Transverse colon (tissue), 4 donors: ENCODE measurements at regions not wholly inside any gene's neighbourhood (a gene's known extent, or its start where the extent isn't known, plus 50 kb on each side); places are given as distances from the start of the nearest gene placed in this dataset.

ENCODE experiments used
- POLR2A ChIP-seq: fragments of 450-650 bp; IDR thresholded peaks from one replicate; pipeline ENCODE4 v1.6.1; 2016; ENCODE audit warnings: antibody characterized with exemption, mild to moderate bottlenecking, moderate library complexity
- POLR2AphosphoS5 ChIP-seq, 3 donors: sonication (generic); formaldehyde crosslinking; IDR thresholded peaks; one replicate each; pipeline ENCODE4 v1.6.1; 2016; ENCODE audit warnings: antibody characterized with exemption in 3 of 3
- TF ChIP-seq, protein P1 (sequence below), 5 experiments: fragments of 200-600 bp in 3 of 5; fragments of 450-650 bp in 2 of 5; sonication (generic) in 3 of 5; IDR thresholded peaks; 1 replicate in 2 of 5; 2 replicates in 3 of 5; pipeline ENCODE4 v1.5.1; 2016 to 2017; ENCODE audit warnings: antibody characterized with exemption in 5 of 5, inconsistent platforms in 3 of 5, mild to moderate bottlenecking in 2 of 5, moderate library complexity in 1 of 5

DNA sequence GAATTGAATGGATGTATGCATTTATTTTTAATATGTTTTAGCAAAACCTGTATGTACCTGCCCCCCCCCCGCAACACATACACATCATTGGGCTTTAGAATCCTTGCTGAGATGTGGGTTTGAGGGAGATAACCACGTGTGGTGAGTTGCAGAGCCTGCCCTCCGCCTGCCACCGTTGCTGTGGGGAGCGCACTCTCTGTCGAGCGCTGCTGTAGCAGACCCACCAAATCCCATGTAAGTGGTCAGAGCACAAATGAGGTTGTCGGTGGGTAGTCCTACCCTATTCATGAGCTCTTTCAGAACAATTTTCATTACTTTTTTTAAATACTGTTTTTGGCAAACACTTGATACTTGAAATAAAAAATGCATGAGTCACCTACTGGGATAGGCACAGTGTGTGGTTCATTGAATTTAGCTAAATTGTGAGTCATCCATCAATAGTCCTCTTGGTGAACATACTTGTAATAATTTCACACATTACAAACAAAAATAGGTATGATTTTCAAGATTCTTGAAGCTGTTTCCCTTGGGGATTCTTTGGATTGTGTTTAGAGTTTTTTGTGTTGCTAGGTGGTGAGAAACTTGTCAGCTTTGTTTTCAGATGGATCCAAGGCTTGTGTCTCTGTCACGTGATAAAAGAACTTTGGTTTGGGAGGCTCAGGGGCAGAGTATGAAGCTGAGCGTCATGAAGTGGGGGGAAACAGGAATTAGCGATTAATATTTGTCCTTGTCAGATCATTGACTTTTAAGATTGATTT, 107.6 kb downstream of the PTCSC3 start:
- TF ChIP-seq, protein P1, sequence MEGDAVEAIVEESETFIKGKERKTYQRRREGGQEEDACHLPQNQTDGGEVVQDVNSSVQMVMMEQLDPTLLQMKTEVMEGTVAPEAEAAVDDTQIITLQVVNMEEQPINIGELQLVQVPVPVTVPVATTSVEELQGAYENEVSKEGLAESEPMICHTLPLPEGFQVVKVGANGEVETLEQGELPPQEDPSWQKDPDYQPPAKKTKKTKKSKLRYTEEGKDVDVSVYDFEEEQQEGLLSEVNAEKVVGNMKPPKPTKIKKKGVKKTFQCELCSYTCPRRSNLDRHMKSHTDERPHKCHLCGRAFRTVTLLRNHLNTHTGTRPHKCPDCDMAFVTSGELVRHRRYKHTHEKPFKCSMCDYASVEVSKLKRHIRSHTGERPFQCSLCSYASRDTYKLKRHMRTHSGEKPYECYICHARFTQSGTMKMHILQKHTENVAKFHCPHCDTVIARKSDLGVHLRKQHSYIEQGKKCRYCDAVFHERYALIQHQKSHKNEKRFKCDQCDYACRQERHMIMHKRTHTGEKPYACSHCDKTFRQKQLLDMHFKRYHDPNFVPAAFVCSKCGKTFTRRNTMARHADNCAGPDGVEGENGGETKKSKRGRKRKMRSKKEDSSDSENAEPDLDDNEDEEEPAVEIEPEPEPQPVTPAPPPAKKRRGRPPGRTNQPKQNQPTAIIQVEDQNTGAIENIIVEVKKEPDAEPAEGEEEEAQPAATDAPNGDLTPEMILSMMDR (IDR thresholded peaks at IDR 0.05), result no peak
- TF ChIP-seq POLR2A, result no peak
- no peak for TF ChIP-seq POLR2AphosphoS5 (IDR thresholded peaks at IDR 0.05)
